NCI-H2227 (cell line): ENCODE measurements at regions not wholly inside any gene's neighbourhood (a gene's known extent, or its start where the extent isn't known, plus 50 kb on each side); places are given as distances from the start of the nearest gene placed in this dataset.

Experiments used
- DNase-seq: peaks from one replicate; lab custom pipeline; 2025; ENCODE audit not compliant: unreplicated experiment; lab: John Stamatoyannopoulos, UW

GRCh38 chr21:16176570-16176969 is 446.8 kb downstream of the USP25 start:
- DNase-seq = no peak

- DNase-seq = no peak
These were observed 447.8 kb downstream of the USP25 start for GRCh38 chr21:16177532-16177931.

- DNase-seq = no peak
These were observed 450.0 kb downstream of the USP25 start for GRCh38 chr21:16179773-16180172.

- DNase-seq = no peak
These were observed 450.8 kb downstream of the USP25 start for GRCh38 chr21:16180614-16181013.

GRCh38 chr21:16181018-16181417 is 451.2 kb downstream of the USP25 start:
- DNase-seq = no peak

- DNase-seq = no peak
These were observed 456.0 kb downstream of the USP25 start for GRCh38 chr21:16185766-16186165.

GRCh38 chr21:16186742-16187141 is 457.0 kb downstream of the USP25 start:
- DNase-seq = no peak

GRCh38 chr21:16187603-16188301 is 458.0 kb downstream of the USP25 start:
- no peak for DNase-seq

- no peak for DNase-seq
These were observed 463.1 kb downstream of the USP25 start for GRCh38 chr21:16192902-16193301.

- DNase-seq = no peak
These were observed 463.8 kb downstream of the USP25 start for GRCh38 chr21:16193496-16194094.

GRCh38 chr21:16194095-16194787 is 464.5 kb downstream of the USP25 start:
- DNase-seq = no peak

- no peak for DNase-seq
These were observed 465.2 kb downstream of the USP25 start for GRCh38 chr21:16194788-16195537.

GRCh38 chr21:16195538-16195910 is 465.7 kb downstream of the USP25 start:
- DNase-seq = no peak

GRCh38 chr21:16196001-16196400 is 466.2 kb downstream of the USP25 start:
- no peak for DNase-seq

- DNase-seq = no peak
These were observed 468.8 kb downstream of the USP25 start for GRCh38 chr21:16198546-16198945.

GRCh38 chr21:16199539-16199938 is 469.8 kb downstream of the USP25 start:
- DNase-seq = no peak

GRCh38 chr21:16201718-16202117 is 471.9 kb downstream of the USP25 start:
- no peak for DNase-seq

GRCh38 chr21:16205527-16205926 is 475.7 kb downstream of the USP25 start:
- no peak for DNase-seq

- no peak for DNase-seq
These were observed 481.8 kb downstream of the USP25 start for GRCh38 chr21:16211339-16212303.

GRCh38 chr21:16213518-16213917 is 483.7 kb downstream of the USP25 start:
- DNase-seq = no peak
